NCI-H146 (cell line): ENCODE measurements at regions not wholly inside any gene's neighbourhood (a gene's known extent, or its start where the extent isn't known, plus 50 kb on each side); places are given as distances from the start of the nearest gene placed in this dataset.

Source experiments
- DNase-seq: peaks from one replicate; lab custom pipeline; 2025; lab: John Stamatoyannopoulos, UW

DNA sequence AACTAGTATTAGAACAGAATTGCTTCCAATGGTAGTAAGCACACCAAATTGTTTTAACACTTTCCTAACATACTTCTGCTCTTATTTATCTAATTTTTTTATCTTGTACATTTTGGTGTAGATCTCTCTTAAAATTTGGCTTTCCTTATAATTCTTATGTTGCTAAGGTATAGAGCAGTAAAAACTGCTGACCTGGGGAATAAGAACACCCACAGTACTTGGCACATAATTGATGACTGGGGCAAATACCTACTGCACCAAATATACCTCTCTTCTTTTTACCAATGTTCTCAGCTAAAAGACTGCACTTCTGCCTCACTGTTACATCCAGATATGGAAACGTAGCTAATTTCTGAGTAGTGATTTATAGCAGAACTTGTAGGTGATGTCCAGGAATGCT, 642.2 kb downstream of the LIG4 start:
- DNase-seq = no peak

DNA sequence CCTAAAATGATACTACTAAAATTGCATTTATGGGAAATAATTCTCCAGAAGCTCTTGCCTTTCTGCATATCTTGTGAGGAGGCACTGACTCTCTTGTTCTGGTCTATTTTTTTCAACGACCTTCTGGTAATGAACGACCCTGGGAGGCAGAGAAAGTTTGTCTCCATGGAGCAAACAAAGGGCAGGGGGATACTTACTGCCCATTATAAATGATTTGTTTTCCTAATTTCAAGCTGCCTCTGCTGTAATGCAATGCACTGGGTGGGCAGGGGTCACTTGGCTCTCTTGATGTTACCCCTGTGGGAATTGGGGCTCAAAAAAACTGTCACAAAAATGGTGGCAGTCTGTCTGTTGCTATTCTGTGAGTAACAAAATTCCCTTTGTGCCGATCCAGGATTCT, 643.2 kb downstream of the LIG4 start:
- no peak for DNase-seq

DNA sequence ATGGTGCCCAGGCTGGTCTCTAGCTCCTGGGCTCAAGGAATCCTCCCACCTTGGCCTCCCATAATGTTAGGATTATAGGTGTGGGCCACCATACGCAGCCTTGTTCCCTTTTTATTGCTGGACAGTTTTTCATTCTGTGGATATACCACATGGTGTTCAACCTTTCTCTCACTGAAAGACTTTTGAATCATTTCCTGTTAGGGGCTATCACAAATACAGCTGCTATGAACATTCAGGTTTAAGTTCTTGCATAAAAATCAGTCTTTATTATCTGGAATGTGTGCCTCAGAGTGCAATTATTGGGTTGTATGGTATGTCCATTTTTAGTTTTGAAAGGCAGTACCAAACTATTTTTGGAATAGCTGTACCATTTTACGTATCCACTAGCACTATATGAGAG, 647.2 kb downstream of the LIG4 start:
- DNase-seq = no peak

DNA sequence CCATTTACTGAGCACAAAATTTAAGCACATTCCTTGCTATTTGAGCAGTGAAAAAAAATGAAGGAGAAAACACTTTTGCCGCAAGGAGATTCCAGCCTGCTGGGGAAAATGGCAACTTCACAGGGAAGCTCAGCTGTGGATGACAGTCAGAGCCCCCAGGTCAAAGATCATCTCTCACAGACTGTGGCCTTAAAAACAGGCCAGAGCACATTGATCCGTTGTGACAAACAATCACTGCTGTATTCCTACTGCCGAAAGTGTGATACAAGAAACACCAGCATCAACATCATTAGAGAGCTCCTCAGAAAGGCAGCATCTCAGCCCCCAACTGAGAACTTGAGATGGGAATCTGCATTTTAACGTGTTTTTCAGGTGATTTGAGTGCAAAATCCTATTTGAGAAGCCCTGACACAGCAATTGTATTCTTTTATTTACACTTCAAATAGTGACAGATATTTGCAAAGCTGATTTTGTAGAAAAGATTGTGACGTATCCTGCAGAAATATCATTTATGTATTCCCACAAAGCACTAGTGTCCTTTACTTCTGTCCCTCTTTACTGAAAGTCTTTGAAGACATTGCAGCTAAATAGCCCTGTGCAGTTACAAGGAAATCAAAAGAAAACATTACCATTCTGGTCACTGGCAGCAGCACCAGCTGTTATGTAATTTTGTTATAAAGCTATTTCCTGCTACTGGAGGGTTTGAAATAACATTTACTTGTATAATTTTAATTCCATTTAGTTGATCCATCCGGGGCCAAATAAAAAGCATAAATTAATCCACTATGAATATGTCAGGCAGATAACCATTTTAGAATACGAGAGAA, 652.0 kb downstream of the LIG4 start:
- DNase-seq = no peak

DNA sequence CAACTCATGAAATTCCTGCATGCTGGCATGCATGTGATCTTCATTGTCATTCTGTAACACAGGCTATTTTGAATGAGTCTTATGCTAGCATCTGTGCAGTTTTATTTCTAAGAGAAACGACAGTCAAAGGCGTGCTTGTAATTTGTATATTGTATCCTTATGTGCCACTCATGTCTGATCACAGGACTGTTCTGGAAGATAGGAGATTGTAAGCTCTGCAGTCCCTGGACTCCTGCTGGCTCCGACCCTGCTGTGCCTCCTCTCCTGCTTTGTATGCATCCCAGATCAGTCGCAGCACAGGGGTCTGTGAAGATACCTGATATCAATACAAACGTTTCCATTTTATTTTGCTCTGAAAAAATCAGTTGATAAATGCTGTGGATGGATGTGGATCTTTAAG, 653.1 kb downstream of the LIG4 start:
- no peak for DNase-seq

DNA sequence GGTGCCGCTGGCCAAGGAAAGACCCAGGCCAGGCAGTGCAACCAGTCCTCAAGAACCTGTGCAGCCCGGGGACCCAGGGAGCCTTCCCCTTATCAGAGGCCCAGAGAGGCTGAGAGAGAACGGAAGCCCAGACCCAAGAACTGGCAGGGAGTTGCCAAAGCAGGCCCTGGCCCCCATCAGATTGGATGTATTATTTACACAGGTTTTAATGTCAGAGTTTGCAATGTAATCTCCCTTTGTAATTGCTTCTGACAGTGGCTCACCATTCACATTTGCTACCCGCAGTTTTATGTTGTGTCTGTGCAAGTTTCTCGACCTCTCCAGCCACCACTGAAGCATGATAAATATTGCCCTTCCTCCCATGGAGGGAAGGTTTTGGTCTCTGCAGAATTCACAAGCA, 660.9 kb downstream of the LIG4 start:
- DNase-seq = no peak

DNA sequence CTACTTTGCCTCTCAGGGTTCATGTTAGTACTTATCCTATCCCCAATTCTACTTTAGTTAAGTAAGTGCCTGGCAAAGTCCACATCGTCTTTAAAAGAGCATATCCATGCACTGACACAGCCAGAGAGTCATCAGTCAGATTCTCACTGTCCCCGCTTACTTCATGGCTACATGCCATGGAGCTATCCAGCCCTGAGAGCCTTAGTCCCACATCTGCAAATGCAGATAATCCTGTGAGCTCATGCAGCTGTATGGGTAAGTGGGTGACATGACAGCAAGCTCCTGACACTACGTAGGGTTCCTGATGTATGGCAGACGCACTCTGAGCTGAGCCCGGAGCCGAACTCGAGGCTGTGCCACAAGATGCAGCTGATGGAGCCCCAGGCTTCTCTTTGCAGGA, 661.5 kb downstream of the LIG4 start:
- no peak for DNase-seq

DNA sequence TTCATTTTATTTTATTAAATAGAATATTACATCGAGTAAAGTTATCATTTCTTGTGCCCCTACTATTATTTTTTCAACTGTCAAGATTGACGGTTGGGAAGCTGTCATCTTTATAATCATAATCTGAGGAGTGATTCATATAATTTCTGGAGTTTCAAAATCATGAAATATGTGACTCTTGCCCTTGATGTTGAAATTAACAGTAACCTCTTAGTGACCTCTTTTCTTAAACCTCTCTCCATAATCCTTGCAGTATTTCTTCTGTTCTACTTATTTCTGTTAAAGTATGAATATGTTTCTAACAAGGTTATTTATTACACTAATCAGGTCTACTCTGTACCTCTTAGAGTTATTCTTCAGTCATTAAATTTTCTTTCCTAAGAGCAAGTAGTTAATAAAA, 663.8 kb downstream of the LIG4 start:
- DNase-seq = no peak

DNA sequence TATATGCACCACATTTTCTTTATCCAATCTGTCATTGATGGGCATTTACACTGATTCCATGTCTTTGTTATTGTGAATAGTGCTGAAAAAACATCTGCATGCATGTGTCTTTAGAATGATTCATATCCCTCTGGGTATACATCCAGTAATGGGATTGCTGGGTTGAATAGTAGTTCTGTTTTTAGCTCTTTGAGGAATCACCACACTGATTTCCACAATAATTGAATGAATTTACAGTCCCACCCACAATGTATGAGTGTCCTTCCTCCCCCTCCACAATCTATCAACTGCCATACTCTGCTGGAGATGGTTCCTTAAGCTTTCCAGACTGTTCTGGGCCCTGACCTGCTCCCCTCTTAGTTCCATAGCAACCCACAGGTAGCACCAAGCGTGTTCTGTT, 667.0 kb downstream of the LIG4 start:
- no peak for DNase-seq

DNA sequence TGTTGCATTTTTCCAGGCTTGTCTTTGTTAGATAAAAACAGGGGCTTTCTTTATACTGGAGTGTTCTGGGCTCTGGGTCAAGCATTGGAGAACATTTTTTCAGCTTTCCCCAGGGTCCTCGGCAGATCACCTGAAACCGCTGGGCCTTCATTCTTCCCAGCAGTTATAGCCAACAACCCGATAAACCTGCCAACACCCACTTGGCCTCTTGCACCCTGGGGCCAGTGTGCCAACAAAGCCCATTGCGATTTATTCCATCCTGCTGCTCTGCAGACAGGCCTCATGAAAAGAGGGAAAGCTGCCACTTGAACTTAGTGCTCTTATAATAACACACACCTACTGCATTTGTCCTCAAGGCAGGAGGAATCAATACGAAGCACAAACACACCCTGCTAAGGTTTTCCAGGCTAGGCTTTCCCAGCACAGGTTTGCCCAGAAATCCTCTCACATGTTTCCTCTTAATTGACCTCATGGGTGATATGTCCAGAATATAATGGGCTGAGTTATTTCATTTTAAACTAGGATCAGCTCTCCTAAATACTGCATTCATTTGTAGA, 669.3 kb downstream of the LIG4 start:
- no peak for DNase-seq

DNA sequence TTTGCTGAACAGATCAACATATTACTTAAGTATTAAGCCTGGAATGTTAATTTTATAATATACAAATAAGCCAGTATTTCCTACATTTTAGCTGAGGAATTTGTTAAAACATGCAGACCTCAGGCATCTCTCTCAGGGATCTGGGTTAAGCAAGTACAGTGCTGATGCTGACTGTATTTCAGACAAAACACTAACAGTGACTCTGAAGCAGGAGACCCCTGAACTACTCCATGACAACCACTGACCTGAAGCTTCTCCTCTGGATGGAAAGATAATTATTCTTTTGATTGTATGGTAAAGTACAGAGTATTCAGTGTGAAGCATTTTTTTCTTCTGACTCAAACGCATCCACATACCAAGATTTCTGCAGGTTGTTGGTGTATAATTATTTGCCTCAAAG, 680.8 kb downstream of the LIG4 start:
- DNase-seq = no peak

DNA sequence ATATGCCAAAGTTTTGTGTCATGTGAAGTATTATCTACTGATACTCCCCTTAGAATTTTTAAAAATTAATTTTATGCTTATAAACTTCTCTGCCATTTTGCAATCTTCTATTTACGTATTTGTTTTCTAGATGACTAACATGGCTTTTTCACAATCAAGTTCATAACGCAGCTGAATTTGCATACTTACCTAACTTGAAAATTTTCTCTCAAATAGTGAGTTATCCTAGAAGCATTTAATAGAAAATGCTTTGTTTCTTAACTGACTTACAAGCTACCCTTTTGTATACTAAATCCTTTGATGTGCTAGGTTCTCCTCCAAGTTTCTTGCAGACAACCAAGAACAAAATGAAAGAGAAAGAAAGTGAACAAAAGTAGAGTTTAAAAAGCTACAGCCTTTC, 683.5 kb downstream of the LIG4 start:
- no peak for DNase-seq

DNA sequence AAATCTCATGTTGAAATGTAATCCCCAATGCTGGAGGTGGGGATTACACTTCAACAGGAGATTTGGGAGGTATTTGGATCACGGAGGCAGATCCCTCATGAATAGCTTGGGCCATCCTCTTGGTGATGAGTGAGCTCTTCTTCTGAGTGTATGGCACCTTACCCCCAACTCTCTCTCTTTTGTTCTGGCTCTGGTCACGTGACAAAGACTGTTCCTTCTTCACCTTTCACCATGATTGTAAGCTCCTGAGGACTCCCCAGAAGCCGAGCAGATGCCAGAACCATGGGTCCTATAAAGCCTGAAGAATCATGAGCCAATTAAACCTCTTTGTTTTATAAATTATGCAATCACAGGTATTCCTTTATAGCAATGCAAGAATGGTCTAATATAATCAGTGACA, 684.2 kb downstream of the LIG4 start:
- no peak for DNase-seq

DNA sequence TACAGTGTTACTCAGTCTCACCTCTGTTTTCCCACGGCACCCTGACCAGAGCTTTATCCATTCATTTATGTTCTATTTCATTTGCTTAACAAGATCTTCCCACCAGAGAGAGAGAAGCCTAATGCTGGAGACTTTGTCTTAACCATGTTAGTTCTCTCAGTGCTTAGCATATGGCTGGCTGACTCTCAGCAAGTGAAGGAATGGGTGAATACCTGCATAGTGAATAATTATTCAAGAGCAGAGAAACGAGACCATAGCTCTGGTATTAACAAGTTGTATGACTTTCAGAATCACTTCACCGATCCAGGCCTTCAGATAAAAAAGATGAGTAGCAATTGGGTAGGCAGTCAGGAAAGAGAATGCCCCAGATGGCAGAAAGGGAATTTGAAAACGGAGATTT, 686.3 kb downstream of the LIG4 start:
- DNase-seq = no peak

DNA sequence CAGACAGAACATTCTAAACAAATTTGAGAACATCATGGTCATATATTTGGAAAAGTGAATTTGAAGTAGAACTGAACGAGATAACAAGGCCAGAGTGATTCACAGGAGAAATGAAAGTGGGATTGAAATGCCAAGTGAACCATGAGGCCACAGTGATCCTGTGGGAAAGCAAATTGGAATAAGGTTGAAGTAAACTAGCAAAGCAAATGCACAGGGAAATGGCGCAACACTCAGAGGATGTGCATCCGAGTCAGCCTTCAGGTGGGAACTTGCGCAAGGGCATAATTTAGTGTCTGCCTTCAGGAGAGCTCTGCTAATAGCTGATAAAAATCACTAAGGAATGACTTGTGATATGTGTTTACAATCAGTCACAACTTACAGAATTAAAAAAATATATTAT, 696.6 kb downstream of the LIG4 start:
- DNase-seq = no peak

DNA sequence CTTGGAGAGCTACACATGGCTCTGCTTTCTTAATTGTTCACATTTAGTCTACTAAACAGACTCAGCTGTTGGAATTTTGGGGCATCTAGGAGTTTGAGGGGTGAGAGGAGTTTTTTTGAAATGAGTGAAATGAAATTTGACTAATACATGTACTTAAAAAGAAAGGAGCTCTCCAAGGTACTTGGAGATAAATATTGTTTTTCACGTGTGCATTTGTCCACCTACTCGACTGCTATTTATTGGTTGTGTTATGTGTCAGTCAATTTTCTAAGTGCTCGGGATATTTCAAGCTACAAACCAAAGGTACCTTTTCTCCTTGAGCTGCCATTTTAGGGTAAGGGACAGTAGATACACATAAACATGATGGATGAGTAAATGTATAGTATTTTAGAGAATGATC, 697.0 kb downstream of the LIG4 start:
- no peak for DNase-seq

DNA sequence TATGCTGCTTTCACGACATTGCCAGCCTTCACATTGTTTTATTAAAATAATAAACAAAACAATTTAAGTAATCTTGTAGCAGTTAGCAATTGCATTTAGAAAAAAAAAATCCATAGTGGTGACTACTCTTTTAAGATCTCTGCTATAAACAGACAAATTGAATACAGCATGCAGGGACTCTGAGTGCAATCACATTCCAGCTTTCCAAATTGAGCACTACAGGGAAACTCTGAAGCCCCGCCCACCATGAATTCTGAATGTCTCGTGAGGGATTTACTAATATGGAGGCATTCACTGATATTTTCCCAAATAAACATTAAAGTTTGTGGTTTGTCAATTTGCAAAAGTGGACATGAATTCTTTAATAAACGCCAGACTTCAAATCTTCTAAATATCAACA, 698.8 kb downstream of the LIG4 start:
- no peak for DNase-seq

DNA sequence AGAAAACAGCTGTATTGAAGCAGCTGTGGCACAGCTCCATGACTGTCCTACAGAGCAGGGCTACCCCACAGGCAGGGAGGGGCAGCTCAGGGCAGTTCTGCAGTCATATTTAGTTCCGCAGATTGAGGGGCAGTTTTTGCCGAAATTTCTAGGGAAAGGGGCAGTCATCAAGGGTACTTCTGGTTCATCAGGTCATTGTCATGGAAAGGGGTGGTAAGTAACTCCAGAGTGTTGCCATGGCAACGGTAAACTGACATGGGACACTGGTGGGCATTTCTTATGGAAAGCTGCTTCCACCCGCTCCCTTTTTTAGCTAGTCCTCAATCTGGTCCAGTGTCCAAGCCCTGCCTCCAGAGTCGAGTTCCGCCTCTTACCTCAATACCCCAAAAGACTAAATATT, 702.8 kb downstream of the LIG4 start:
- no peak for DNase-seq

DNA sequence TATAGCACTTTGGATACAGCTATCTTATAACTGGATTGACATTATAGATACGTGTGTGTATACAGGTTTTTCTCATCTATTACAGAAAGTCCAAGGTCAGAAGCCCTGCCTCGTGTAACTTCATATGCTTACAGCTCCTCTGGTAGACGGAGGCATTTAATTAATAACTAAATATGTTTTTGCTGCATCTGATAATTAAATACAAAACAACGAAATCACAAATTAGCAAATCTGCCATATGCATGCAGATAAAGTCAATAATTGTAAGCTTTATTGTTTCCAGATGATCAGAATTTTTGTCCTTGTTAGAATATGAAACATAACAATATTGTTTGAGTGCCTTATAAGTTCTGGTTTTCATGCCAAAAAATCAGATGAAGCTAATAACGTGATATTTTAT, 717.7 kb downstream of the LIG4 start:
- no peak for DNase-seq

DNA sequence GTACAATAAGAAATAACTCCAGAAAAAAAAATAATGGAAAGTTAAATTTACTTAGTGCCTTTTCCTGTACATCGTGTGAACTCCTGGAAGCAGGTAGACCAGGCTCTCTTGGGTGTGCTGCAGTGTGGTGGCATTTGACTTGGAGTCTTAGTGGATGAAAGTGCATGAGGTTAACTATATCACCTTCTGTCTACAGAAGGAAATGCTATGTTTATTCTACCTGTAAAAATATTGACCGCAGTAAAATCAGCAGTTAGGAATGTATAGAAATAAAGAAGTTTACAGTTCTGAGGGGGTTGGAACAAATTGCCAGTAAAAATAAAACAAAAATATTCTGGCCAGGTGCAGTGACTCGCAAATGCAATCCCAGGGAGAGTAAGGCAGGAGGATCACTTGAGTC, 722.1 kb downstream of the LIG4 start:
- no peak for DNase-seq

DNA sequence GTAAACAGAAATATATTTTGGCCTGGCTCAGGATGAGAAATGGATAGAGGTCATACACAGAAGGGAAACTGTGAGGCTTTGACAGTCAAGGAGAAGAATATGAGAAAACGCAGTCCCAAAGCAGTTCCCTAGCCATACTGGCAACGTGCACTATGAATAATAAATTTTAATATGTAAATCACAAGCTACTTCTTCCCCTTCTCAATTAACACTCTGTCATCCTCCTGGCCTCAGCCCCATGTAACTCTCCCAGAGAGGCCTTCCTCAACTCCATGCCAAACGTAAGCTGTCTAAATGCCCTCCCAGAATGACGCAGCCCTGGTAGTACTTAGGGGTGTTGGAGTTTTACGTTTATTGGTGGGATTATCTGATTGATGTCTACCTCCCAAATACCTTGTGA, 732.6 kb downstream of the LIG4 start:
- DNase-seq = no peak

DNA sequence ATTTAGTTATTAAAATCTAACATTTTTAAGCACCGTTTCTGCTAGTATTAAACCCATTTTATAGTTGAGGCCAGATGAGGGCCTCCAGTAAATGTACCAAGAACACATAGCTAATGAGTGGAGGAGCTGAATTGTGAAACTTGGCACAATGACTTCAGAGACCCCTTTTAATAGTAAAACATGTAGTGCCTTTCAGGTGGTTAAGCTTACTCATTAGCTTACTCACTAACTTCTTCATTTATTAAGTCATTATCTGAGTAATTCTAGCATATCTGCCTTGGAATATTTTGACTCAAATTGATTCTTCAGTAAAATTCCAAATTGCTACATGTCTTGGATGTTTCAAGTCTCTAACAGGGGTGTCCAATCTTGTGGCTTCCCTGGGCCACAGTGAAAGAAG, 735.2 kb downstream of the LIG4 start:
- no peak for DNase-seq

DNA sequence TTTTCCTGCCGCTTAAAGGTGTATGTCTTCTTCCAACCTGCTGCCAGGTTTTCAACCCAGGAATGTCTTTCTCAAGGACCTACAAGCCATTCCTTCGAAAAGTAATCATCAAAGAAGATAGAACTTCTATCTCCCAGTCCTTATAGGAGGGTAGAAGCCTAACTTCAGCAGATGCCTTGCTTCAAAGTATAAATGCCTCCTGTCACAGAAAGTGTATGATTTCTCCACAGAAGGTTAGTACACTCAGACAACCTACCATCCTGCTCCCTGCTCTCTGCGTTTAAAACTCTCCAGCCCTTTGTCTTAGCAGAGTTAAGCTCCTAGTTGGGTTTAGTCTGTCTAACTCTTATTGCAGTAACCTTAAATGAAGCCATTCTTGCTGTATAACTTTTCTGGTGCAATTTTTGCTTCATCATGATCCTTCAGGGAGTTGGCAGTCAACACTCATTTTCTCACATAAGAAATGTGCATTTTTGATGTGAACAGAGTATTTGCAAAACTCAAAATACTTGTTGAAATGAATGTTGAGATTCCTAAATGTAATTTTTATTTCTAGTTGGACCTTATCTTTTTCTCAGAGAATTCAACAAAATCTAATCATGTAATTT, 737.5 kb downstream of the LIG4 start:
- DNase-seq = no peak
